ENCODE measurements at regions not wholly inside any gene's neighbourhood (a gene's known extent, or its start where the extent isn't known, plus 50 kb on each side); places are given as distances from the start of the nearest gene placed in this dataset.

DNA sequence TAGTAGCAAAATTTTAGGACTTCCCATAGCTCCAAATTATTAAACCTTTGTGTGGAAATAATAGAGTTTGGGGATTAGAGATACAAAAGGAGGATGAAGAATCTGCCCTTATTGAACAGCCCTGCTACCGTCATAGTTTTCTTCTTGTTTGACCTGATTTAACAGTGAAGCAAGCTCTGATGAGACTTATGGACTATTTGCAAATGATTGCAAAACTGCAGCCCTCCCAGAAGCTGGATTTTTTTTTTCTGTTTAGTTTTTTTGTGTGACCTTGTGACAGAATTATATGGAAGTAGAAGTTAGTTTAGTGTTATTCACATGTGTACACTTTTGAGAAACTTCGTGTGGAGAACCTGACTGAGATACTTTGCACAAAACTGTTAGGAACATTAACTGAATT is 267.8 kb downstream of the KCNRG start:
- no peak for TF ChIP-seq CTCF (IDR thresholded peaks at IDR 0.05)
- no peak for TF ChIP-seq POLR2A (IDR thresholded peaks at IDR 0.05)
